Astrocyte (in vitro differentiated cells and primary cell): ENCODE measurements at regions not wholly inside any gene's neighbourhood (a gene's known extent, or its start where the extent isn't known, plus 50 kb on each side); places are given as distances from the start of the nearest gene placed in this dataset.

Experiments used
- EZH2 ChIP-seq: IDR thresholded peaks from 2 replicates; pipeline ENCODE4 v1.6.1; 2012; ENCODE audit warnings: mild to moderate bottlenecking, low read length, inconsistent platforms; ENCODE audit not compliant: insufficient read depth
- TF ChIP-seq, protein P1 (sequence below): IDR thresholded peaks from 2 replicates; pipeline ENCODE4 v1.5.1; 2011; ENCODE audit warnings: low read depth, mild to moderate bottlenecking, inconsistent platforms, low read length, moderate library complexity; ENCODE audit not compliant: insufficient read depth

DNA sequence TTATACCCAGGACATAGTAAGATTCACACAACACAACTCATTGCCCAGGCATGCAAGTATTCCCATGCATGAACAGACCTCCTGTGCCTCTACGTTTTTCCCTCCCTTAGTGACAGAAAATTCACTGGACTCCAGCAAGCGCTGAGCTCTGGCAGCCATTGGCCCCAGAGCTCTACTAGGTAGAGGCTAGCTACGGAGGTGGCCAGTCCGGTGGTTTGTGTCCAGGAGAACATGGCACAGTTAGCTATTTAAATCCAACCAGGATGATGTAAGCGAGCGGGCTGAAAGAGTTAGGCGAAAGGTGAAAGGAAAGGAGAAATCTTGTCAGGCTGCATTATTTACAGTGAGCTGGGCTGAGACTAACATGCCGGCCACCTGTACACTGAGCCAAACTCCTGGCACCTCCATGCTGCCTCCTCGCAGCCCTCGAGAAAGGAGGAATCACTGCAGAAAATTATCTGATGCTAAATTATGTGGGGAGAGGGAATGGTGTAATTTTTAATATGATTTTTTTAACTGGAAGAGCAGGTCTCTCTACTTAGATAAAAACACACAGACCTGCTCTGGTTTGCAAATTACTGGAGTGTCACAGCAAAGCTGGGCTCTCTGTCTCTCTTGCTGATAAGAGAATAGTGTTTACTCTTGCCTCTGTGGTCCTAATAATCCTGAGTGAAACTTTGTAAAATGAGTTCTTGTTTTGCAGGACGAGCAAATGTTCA lies 50.1 kb upstream of the ARMC2 start:
- TF ChIP-seq, protein P1, sequence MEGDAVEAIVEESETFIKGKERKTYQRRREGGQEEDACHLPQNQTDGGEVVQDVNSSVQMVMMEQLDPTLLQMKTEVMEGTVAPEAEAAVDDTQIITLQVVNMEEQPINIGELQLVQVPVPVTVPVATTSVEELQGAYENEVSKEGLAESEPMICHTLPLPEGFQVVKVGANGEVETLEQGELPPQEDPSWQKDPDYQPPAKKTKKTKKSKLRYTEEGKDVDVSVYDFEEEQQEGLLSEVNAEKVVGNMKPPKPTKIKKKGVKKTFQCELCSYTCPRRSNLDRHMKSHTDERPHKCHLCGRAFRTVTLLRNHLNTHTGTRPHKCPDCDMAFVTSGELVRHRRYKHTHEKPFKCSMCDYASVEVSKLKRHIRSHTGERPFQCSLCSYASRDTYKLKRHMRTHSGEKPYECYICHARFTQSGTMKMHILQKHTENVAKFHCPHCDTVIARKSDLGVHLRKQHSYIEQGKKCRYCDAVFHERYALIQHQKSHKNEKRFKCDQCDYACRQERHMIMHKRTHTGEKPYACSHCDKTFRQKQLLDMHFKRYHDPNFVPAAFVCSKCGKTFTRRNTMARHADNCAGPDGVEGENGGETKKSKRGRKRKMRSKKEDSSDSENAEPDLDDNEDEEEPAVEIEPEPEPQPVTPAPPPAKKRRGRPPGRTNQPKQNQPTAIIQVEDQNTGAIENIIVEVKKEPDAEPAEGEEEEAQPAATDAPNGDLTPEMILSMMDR: no peak
- no peak for TF ChIP-seq EZH2
